H1 (cell line): ENCODE measurements at regions not wholly inside any gene's neighbourhood (a gene's known extent, or its start where the extent isn't known, plus 50 kb on each side); places are given as distances from the start of the nearest gene placed in this dataset.

Experiments used
- CTCF ChIA-PET: fragments of 300-600 bp; sonication (Branson Sonifier 250); formaldehyde crosslinking; loops from one replicate; lab custom pipeline; 2021; ENCODE audit not compliant: partially characterized antibody; lab: Charles Lee
- POLR2A ChIA-PET: fragments of 300-600 bp; sonication (Branson Sonifier 250); formaldehyde crosslinking; loops from one replicate; lab custom pipeline; 2021; ENCODE audit warnings: inconsistent platforms; ENCODE audit not compliant: partially characterized antibody; lab: Charles Lee
- DNase-seq, 2 experiments: peaks; one replicate each; pipeline versions ENCODE4 v3.0.0 to v3.0.0-alpha.2; 2010 to 2022; ENCODE audit warnings: low spot score in 2 of 2, low read depth in 1 of 2, mixed read lengths in 1 of 2
- FAIRE-seq: peaks from 2 replicates; lab custom pipeline; 2011; peaks lifted over from hg19 to GRCh38; lab: Jason Lieb, UNC
- H2AFZ ChIP-seq: 2 replicates; pipeline ENCODE4 v1.8.1; 2012; ENCODE audit warnings: low read length, inconsistent platforms
- H2AK5ac ChIP-seq: 2 replicates; pipeline ENCODE4 v1.6.1; 2013; ENCODE audit warnings: low read depth, low read length
- H2BK120ac ChIP-seq: replicated peaks from 2 replicates; pipeline ENCODE3; 2013; ENCODE audit warnings: low read depth, low read length, inconsistent platforms
- H2BK12ac ChIP-seq: 2 replicates; pipeline ENCODE4 v1.6.1; 2013; ENCODE audit warnings: low read depth, low read length
- H2BK15ac ChIP-seq: 2 replicates; pipeline ENCODE4 v1.6.1; 2013; ENCODE audit warnings: low read length
- H2BK20ac ChIP-seq: 2 replicates; pipeline ENCODE4 v1.6.1; 2013; ENCODE audit warnings: low read length
- H2BK5ac ChIP-seq: 2 replicates; pipeline ENCODE4 v1.6.1; 2013; ENCODE audit warnings: low read depth, low read length
- H3K14ac ChIP-seq: 2 replicates; pipeline ENCODE4 v1.6.1; 2013; ENCODE audit warnings: inconsistent platforms; ENCODE audit not compliant: insufficient read length
- H3K18ac ChIP-seq: 2 replicates; pipeline ENCODE4 v1.6.1; 2013; ENCODE audit warnings: low read length; ENCODE audit errors: extremely low read depth
- H3K23ac ChIP-seq: 2 replicates; pipeline ENCODE4 v1.6.1; 2013; ENCODE audit warnings: inconsistent platforms; ENCODE audit not compliant: insufficient read length
- H3K23me2 ChIP-seq: 2 replicates; pipeline ENCODE4 v1.6.1; 2013; ENCODE audit warnings: low read depth, low read length
- H3K27ac ChIP-seq: 2 replicates; pipeline ENCODE4 v1.6.1; 2011; ENCODE audit warnings: low read depth, low read length, inconsistent platforms
- H3K27me3 ChIP-seq, 4 experiments: replicated peaks in 1 of 4; 1 replicate in 1 of 4; 2 replicates in 3 of 4; pipeline versions ENCODE4 v1.6.1 to v1.8.1; 2011 to 2013; ENCODE audit warnings: low read length in 3 of 4, mild to moderate bottlenecking in 3 of 4, inconsistent platforms in 2 of 4, mixed read lengths in 2 of 4, moderate library complexity in 1 of 4; ENCODE audit not compliant: control insufficient read depth in 3 of 4, insufficient read depth in 3 of 4; ENCODE audit errors: extremely low read depth in 1 of 4
- H3K36me3 ChIP-seq, 4 experiments: 2 replicates each; pipeline versions ENCODE4 v1.6.1 to v1.8.1; 2011 to 2013; ENCODE audit warnings: mild to moderate bottlenecking in 4 of 4, low read length in 3 of 4, moderate library complexity in 2 of 4, control low read depth in 1 of 4, inconsistent platforms in 1 of 4; ENCODE audit not compliant: insufficient read depth in 4 of 4, control insufficient read depth in 2 of 4
- H3K4ac ChIP-seq: replicated peaks from 2 replicates; pipeline ENCODE3; 2013; ENCODE audit warnings: low read length, low read depth, mixed read lengths, inconsistent platforms; ENCODE audit not compliant: insufficient read length
- H3K4me1 ChIP-seq, 4 experiments: replicated peaks in 1 of 4; 1 replicate in 1 of 4; 2 replicates in 3 of 4; pipeline versions ENCODE4 v1.6.1 to v1.8.1; 2011 to 2013; ENCODE audit warnings: low read length in 3 of 4, inconsistent platforms in 2 of 4, mixed read lengths in 1 of 4; ENCODE audit not compliant: insufficient read depth in 4 of 4, control insufficient read depth in 3 of 4
- H3K4me2 ChIP-seq, 2 experiments: 2 replicates each; pipeline versions ENCODE4 v1.6.1 to v1.8.1; 2011 to 2013; ENCODE audit warnings: low read depth in 2 of 2, low read length in 2 of 2, control low read depth in 1 of 2, inconsistent platforms in 1 of 2, mild to moderate bottlenecking in 1 of 2; ENCODE audit not compliant: insufficient read depth in 1 of 2
- H3K4me3 ChIP-seq, 4 experiments: fragments of 200-600, 300-600 bp in 1 of 4; sonication (generic), shearing (Covaris generic), sonication (Bioruptor Twin) in 1 of 4; 2 replicates each; pipeline versions ENCODE4 v1.5.1 to v1.8.1; 2011 to 2016; ENCODE audit warnings: low read length in 4 of 4, low read depth in 3 of 4, control low read depth in 2 of 4, inconsistent platforms in 2 of 4, mild to moderate bottlenecking in 2 of 4, mixed read lengths in 1 of 4, moderate library complexity in 1 of 4; ENCODE audit not compliant: insufficient read depth in 2 of 4; ENCODE audit errors: extremely low read depth in 1 of 4
- H3K56ac ChIP-seq: replicated peaks from 2 replicates; pipeline ENCODE3; 2013; ENCODE audit warnings: low read depth, mild to moderate bottlenecking, mixed read lengths, low read length, inconsistent platforms; ENCODE audit not compliant: insufficient read length
- H3K79me1 ChIP-seq: 2 replicates; pipeline ENCODE4 v1.6.1; 2013; ENCODE audit warnings: low read depth, low read length, control low read depth
- H3K79me2 ChIP-seq, 2 experiments: 2 replicates each; pipeline versions ENCODE4 v1.6.1 to v1.8.1; 2012 to 2013; ENCODE audit warnings: low read length in 2 of 2, mild to moderate bottlenecking in 2 of 2, inconsistent platforms in 1 of 2; ENCODE audit not compliant: insufficient read depth in 2 of 2, control insufficient read depth in 1 of 2
- H3K9ac ChIP-seq, 4 experiments: replicated peaks in 1 of 4; 1 replicate in 1 of 4; 2 replicates in 3 of 4; pipeline versions ENCODE4 v1.6.1 to v1.8.1; 2011 to 2013; ENCODE audit warnings: low read depth in 3 of 4, low read length in 3 of 4, control low read depth in 2 of 4, mild to moderate bottlenecking in 2 of 4, moderate library complexity in 2 of 4, inconsistent platforms in 1 of 4; ENCODE audit errors: extremely low read depth in 1 of 4
- H3K9me3 ChIP-seq, 2 experiments: 2 replicates each; pipeline versions ENCODE4 v1.6.1 to v1.8.1; 2012 to 2013; ENCODE audit warnings: mild to moderate bottlenecking in 2 of 2, moderate library complexity in 2 of 2, control low read depth in 1 of 2, inconsistent platforms in 1 of 2, low read depth in 1 of 2, low read length in 1 of 2, mixed read lengths in 1 of 2; ENCODE audit not compliant: insufficient read depth in 2 of 2
- H4K20me1 ChIP-seq, 2 experiments: replicated peaks in 1 of 2; 2 replicates each; pipeline versions ENCODE3 to v1.8.1; 2011 to 2013; ENCODE audit warnings: inconsistent platforms in 2 of 2, low read length in 2 of 2, mild to moderate bottlenecking in 1 of 2; ENCODE audit not compliant: insufficient read depth in 2 of 2, control insufficient read depth in 1 of 2
- H4K5ac ChIP-seq: 2 replicates; pipeline ENCODE4 v1.6.1; 2013; ENCODE audit warnings: low read length, low read depth, mixed read lengths, inconsistent platforms; ENCODE audit not compliant: insufficient read length
- H4K8ac ChIP-seq: 2 replicates; pipeline ENCODE4 v1.8.0; 2013; ENCODE audit warnings: mild to moderate bottlenecking, moderate library complexity, low read length, inconsistent platforms; ENCODE audit not compliant: insufficient read depth; ENCODE audit errors: extremely low read depth
- H4K91ac ChIP-seq: replicated peaks from 2 replicates; pipeline ENCODE3; 2013; ENCODE audit warnings: low read length, mixed read lengths, inconsistent platforms; ENCODE audit not compliant: insufficient read length
- BACH1 ChIP-seq: IDR thresholded peaks from 2 replicates; pipeline ENCODE4 v1.6.1; 2012; ENCODE audit warnings: low read length, improper control_type of control experiment
- BCL11A ChIP-seq, 2 experiments: IDR thresholded peaks; one replicate each; pipeline ENCODE4 v1.6.1; 2011; ENCODE audit warnings: low read depth in 2 of 2, low read length in 2 of 2, mild to moderate bottlenecking in 2 of 2
- CHD1 ChIP-seq: IDR thresholded peaks from 2 replicates; pipeline ENCODE4 v1.6.1; 2012; ENCODE audit warnings: low read depth, low read length, improper control_type of control experiment
- EGR1 ChIP-seq: IDR thresholded peaks from 2 replicates; pipeline ENCODE4 v1.6.1; 2011; ENCODE audit warnings: low read depth, low read length, borderline replicate concordance
- EP300 ChIP-seq, 2 experiments: IDR thresholded peaks; 1 replicate in 1 of 2; 2 replicates in 1 of 2; pipeline ENCODE4 v1.6.1; 2011 to 2012; ENCODE audit warnings: low read depth in 2 of 2, low read length in 2 of 2, mild to moderate bottlenecking in 2 of 2, borderline replicate concordance in 1 of 2, inconsistent platforms in 1 of 2, moderate library complexity in 1 of 2
- FOSL1 ChIP-seq: IDR thresholded peaks from 2 replicates; pipeline ENCODE4 v1.6.1; 2011; ENCODE audit warnings: mild to moderate bottlenecking, low read depth, low read length, moderate library complexity; ENCODE audit not compliant: insufficient read depth
- HDAC6 ChIP-seq: IDR thresholded peaks from one replicate; pipeline ENCODE4 v1.7.1; 2012; ENCODE audit warnings: low read depth, mild to moderate bottlenecking, inconsistent platforms, low read length, moderate library complexity
- JUND ChIP-seq: IDR thresholded peaks from 2 replicates; pipeline ENCODE4 v1.6.1; 2011; ENCODE audit warnings: mild to moderate bottlenecking, improper control_type of control experiment, low read length
- KDM5A ChIP-seq: fragments of 200-600 bp; IDR thresholded peaks from 2 replicates; pipeline ENCODE4 v1.7.1; 2012; ENCODE audit warnings: mild to moderate bottlenecking, low read length, inconsistent platforms, mixed read lengths
- MAFK ChIP-seq: IDR thresholded peaks from 2 replicates; pipeline ENCODE4 v1.6.1; 2012; ENCODE audit warnings: low read depth, mild to moderate bottlenecking, improper control_type of control experiment, low read length
- RBBP5 ChIP-seq: IDR thresholded peaks from 2 replicates; pipeline ENCODE4 v1.7.1; 2012; ENCODE audit warnings: low read depth, mild to moderate bottlenecking, inconsistent platforms, low read length, moderate library complexity, borderline replicate concordance
- RNF2 ChIP-seq: fragments of 200-900, 300-1000 bp; sonication (generic); IDR thresholded peaks from 2 replicates; pipeline ENCODE4 v1.7.1; 2016; ENCODE audit warnings: borderline replicate concordance, low read depth, mild to moderate bottlenecking, antibody characterized with exemption, low read length; ENCODE audit not compliant: poor library complexity, severe bottlenecking; ENCODE audit errors: missing control alignments
- SP1 ChIP-seq: IDR thresholded peaks from 2 replicates; pipeline ENCODE4 v1.6.1; 2011; ENCODE audit warnings: low read depth, low read length
- SP4 ChIP-seq: IDR thresholded peaks from 2 replicates; pipeline ENCODE4 v1.6.1; 2012; ENCODE audit warnings: low read length, inconsistent platforms
- TBP ChIP-seq: IDR thresholded peaks from 2 replicates; pipeline ENCODE4 v1.6.1; 2011; ENCODE audit warnings: low read depth, low read length, improper control_type of control experiment
- YY1 ChIP-seq: IDR thresholded peaks from 2 replicates; pipeline ENCODE4 v1.6.1; 2011; ENCODE audit warnings: low read depth, mild to moderate bottlenecking, low read length
- WGBS, 2 experiments: shearing (Covaris generic) in 1 of 2; methylation state at CpG; one replicate each; pipeline versions ENCODE4 v1.1.6 to v1.1.7; 2013 to 2015; ENCODE audit warnings: low lambda C conversion rate in 2 of 2, mixed read lengths in 2 of 2, inconsistent platforms in 1 of 2, low coverage in 1 of 2, missing lambda C conversion rate in 1 of 2; ENCODE audit not compliant: insufficient replicate concordance in 2 of 2, insufficient coverage in 1 of 2, insufficient read length in 1 of 2; ENCODE audit errors: extremely low coverage in 1 of 2, missing lambda C conversion rate in 1 of 2; 5-methylcytosine and 5-hydroxymethylcytosine counted together

DNA sequence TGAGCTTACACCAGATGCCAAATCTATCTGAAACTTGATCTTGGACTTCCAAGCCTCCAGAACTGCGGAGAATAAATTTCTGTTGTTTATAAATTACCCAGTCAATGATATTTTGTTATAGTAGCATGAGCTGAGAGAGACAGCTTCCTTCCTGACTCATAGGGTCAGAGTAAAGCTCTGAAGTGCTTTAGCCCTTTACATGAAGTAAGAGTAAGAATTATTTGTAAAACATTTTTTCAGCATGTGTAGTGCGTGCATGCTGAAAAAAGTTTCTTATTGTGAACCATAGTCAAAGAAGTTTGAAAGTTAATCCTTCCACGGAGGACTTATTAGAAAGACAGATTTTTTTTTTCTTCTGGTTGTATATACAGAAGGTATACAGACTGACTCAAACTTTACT lies 172.4 kb downstream of the DMRT2 start:
- Histone ChIP-seq H3K4ac (no peak overlapping the region), H4K5ac (no peak overlapping the region), H2BK15ac (no peak overlapping the region), H3K27me3 (no peaks in the 10 kb centered on the region), H2BK5ac (no peak overlapping the region), H3K18ac (no peak overlapping the region), H2AFZ (no peak overlapping the region), H3K9me3 (peaks cover 48 to 50% of the 10 kb centered on the region in 2 experiments), H3K23ac (no peak overlapping the region), H2BK20ac (no peak overlapping the region), H2AK5ac (no peak overlapping the region), H2BK12ac (no peak overlapping the region), H3K14ac (no peak overlapping the region), H2BK120ac (no peak overlapping the region), H3K9ac (no peak overlapping the region), H3K4me1 (no peaks in the 10 kb centered on the region), H3K36me3 (no peaks in the 10 kb centered on the region), H4K8ac (no peak overlapping the region), H3K4me2 (no peak overlapping the region), H3K23me2 (no peaks in the 10 kb centered on the region), H3K27ac (no peak overlapping the region), H3K4me3 (no peak overlapping the region), H4K91ac (no peak overlapping the region), H3K79me2 (no peaks in the 10 kb centered on the region), H4K20me1 (no peaks in the 10 kb centered on the region), H3K79me1 (no peaks in the 10 kb centered on the region), H3K56ac (no peak overlapping the region)
- no peak for FAIRE-seq
- POLR2A ChIA-PET, result no interaction called here
- 57% methylated on average over 3 of the region's 3 CpGs; no CpG with 5 or more reads in 1 of the 2 experiments for WGBS, 2 experiments
- DNase-seq, result no peak
- CTCF ChIA-PET, result no interaction called here
- no peak for TF ChIP-seq MAFK
- no peak for TF ChIP-seq KDM5A
- TF ChIP-seq HDAC6, result no peak
- TF ChIP-seq BCL11A (IDR thresholded peaks at IDR 0.05; ENCODE audit: low read depth in 2 of 2, low read length in 2 of 2), result no peak
- no peak for TF ChIP-seq RNF2
- TF ChIP-seq JUND, result no peak
- TF ChIP-seq RBBP5, result no peak
- TF ChIP-seq TBP, result no peak
- TF ChIP-seq CHD1, result no peak
- TF ChIP-seq SP4, result no peak
- no peak for TF ChIP-seq YY1
- TF ChIP-seq EGR1, result no peak
- no peak for TF ChIP-seq FOSL1
- TF ChIP-seq EP300 (IDR thresholded peaks at IDR 0.05; ENCODE audit: borderline replicate concordance in 1 of 2, low read depth in 2 of 2, low read length in 2 of 2), result no peak
- TF ChIP-seq SP1, result no peak
- no peak for TF ChIP-seq BACH1
